ENCODE measurements at regions not wholly inside any gene's neighbourhood (a gene's known extent, or its start where the extent isn't known, plus 50 kb on each side); places are given as distances from the start of the nearest gene placed in this dataset.

- H3K27me3 ChIP-seq (ENCODE audit: control insufficient read depth, insufficient read depth, low read length), result no peaks in the 10 kb centered on the region
- no TSS peak for BruUV-seq (replicated peaks)
- no peaks in the 10 kb centered on the region for H3K36me3 ChIP-seq (ENCODE audit: control insufficient read depth, insufficient read depth, low read length)
- H3K4me3 ChIP-seq (ENCODE audit: low read depth in 2 of 2, low read length in 2 of 2), result no peak overlapping the region
- DNase-seq (ENCODE audit: low read depth, low spot score) (no peak), ATAC-seq (no peak)
- ChIA-PET CTCF (interaction anchor here (0.6 kb wide), 1 partner anchor 142 kb away, joined by 3 read pairs; no protein-coding TSS in a partner anchor), POLR2A (no interaction called here)
- TF ChIP-seq TCF7L2 (IDR thresholded peaks at IDR 0.05; ENCODE audit: low read depth, low read length) (no peak), CTCF (IDR thresholded peaks at IDR 0.05) (no peak), POLR2AphosphoS5 (IDR thresholded peaks at IDR 0.05; ENCODE audit: low read depth, low read length) (no peak), REST (IDR thresholded peaks at IDR 0.05; ENCODE audit: insufficient read depth in 1 of 2, low read depth in 2 of 2, low read length in 1 of 2) (no peak), SIN3A (IDR thresholded peaks at IDR 0.05; ENCODE audit: borderline replicate concordance, insufficient read depth, low read depth, low read length) (no peak)
- in situ Hi-C loops (cut with HindIII; ENCODE audit: low pct_unique_long_range_greater_than_20kb, low sequenced_read_pairs) (no loop called here), intact Hi-C loops (cut with micrococcal nuclease; ENCODE audit: unreplicated experiment) (no loop called here)
- no peaks in the 10 kb centered on the region for H3K9me3 ChIP-seq (ENCODE audit: control insufficient read depth, insufficient read depth, low read depth, low read length)
- H3K27ac ChIP-seq (ENCODE audit: low read length), result no peak overlapping the region
- no peaks in the 10 kb centered on the region for H3K4me1 ChIP-seq (ENCODE audit: control insufficient read depth, insufficient read depth, low read length)
Observed at GRCh38 chr20:10812759-10813327, 139.0 kb upstream of the JAG1 start.

GRCh38 chr20:10823585-10823984 is 149.8 kb upstream of the JAG1 start:
- DNase-seq (ENCODE audit: low read depth, low spot score), result no peak
- intact Hi-C loops (cut with micrococcal nuclease; ENCODE audit: unreplicated experiment) (no loop called here), in situ Hi-C loops (cut with HindIII; ENCODE audit: low pct_unique_long_range_greater_than_20kb, low sequenced_read_pairs) (no loop called here)
- ChIA-PET POLR2A (no interaction called here), CTCF (no interaction called here)
- Histone ChIP-seq H3K27ac (ENCODE audit: low read length) (no peak overlapping the region), H3K27me3 (ENCODE audit: control insufficient read depth, insufficient read depth, low read length) (no peaks in the 10 kb centered on the region), H3K9me3 (ENCODE audit: control insufficient read depth, insufficient read depth, low read depth, low read length) (no peaks in the 10 kb centered on the region), H3K4me1 (ENCODE audit: control insufficient read depth, insufficient read depth, low read length) (no peaks in the 10 kb centered on the region), H3K36me3 (ENCODE audit: control insufficient read depth, insufficient read depth, low read length) (no peaks in the 10 kb centered on the region), H3K4me3 (ENCODE audit: low read depth in 2 of 2, low read length in 2 of 2) (no peak overlapping the region)
- BruUV-seq (replicated peaks), result no TSS peak
- 0 out of 2 replicates have a peak, but pooled peaks have one; percentile 6 for TF ChIP-seq CTCF (IDR thresholded peaks at IDR 0.05)
- no peak for TF ChIP-seq TCF7L2 (IDR thresholded peaks at IDR 0.05; ENCODE audit: low read depth, low read length)
- no peak for ATAC-seq

Measured in Panc1 (cell line).